ENCODE measurements at regions not wholly inside any gene's neighbourhood (a gene's known extent, or its start where the extent isn't known, plus 50 kb on each side); places are given as distances from the start of the nearest gene placed in this dataset.

DNA sequence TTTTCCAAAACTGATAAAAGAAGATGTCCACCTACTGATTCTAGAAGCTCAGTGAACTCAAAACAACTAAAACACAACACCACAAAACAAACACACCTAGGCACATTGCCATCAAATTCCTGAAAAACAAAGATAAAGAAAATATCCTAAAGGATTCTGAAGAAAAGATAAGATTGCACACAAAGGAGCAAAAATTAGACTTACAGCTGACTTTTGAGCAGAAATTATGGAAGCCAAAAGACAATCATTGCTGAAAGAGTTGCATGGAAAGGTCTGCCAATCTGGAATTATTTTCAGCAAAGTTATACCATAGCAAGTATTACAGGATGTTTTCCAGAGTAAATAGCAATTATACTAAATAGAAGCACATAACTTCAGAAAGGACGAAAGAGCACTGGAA, 128.2 kb upstream of the IRX2 start:
- TF ChIP-seq, protein P1, sequence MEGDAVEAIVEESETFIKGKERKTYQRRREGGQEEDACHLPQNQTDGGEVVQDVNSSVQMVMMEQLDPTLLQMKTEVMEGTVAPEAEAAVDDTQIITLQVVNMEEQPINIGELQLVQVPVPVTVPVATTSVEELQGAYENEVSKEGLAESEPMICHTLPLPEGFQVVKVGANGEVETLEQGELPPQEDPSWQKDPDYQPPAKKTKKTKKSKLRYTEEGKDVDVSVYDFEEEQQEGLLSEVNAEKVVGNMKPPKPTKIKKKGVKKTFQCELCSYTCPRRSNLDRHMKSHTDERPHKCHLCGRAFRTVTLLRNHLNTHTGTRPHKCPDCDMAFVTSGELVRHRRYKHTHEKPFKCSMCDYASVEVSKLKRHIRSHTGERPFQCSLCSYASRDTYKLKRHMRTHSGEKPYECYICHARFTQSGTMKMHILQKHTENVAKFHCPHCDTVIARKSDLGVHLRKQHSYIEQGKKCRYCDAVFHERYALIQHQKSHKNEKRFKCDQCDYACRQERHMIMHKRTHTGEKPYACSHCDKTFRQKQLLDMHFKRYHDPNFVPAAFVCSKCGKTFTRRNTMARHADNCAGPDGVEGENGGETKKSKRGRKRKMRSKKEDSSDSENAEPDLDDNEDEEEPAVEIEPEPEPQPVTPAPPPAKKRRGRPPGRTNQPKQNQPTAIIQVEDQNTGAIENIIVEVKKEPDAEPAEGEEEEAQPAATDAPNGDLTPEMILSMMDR (IDR thresholded peaks at IDR 0.05; ENCODE audit: insufficient read depth, low read length, severe bottlenecking), result no peak
- Histone ChIP-seq H3K4me3 (ENCODE audit: low read depth, low read length) (no peak overlapping the region), H3K36me3 (ENCODE audit: control insufficient read depth, insufficient read depth, low read length) (no peaks in the 10 kb centered on the region), H3K27me3 (ENCODE audit: control insufficient read depth, insufficient read depth, low read length) (no peaks in the 10 kb centered on the region)
- DNase-seq (ENCODE audit: low read depth), result no peak
- FAIRE-seq, result no peak

DNA sequence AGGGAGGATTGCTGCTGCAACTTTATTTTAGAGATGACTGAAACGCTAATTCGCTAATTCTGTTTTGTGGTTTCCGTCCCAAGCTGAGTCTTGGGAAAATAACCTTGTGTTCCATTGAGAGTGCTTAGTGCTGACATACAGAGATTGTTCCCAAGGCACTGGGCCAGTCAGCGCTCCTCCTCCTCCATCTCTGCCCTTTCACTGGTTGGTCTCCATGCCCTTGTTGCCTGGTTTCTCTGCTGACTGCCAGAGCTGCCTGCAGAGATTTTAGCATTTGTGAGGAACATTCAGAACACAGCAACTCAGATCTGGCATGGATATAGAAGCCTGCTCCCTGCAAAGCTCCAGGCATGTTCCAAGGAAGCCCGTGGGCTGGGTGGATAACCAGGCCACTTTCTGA, 126.0 kb upstream of the IRX2 start:
- no peaks in the 10 kb centered on the region for H3K27me3 ChIP-seq (ENCODE audit: control insufficient read depth, insufficient read depth, low read length)
- no peak for DNase-seq (ENCODE audit: low read depth)
- no peak for FAIRE-seq
- no peak overlapping the region for H3K4me3 ChIP-seq (ENCODE audit: low read depth, low read length)
- H3K36me3 ChIP-seq (ENCODE audit: control insufficient read depth, insufficient read depth, low read length), result no peaks in the 10 kb centered on the region
- TF ChIP-seq, protein P1 (IDR thresholded peaks at IDR 0.05; ENCODE audit: insufficient read depth, low read length, severe bottlenecking), result no peak

DNA sequence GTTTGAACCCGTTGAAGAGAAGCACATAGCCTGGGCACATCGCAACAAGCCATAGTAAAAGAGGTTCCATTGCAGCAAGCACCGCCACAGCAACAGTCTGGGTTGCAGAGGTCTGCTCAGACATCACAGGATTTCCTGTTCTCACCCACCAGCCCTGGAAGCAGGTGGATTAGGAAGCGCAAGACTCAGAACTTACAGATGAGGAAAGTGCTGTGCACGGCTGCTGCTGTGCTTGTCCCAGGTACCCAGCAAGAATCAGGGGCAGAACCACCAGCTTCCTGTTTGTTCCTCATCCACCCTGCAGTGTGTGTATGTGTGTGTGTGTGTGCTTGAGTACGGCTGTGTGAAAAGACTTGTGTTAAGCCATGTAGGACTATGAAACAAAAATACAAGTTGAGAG, 124.7 kb upstream of the IRX2 start:
- no peak for FAIRE-seq
- Histone ChIP-seq H3K4me3 (ENCODE audit: low read depth, low read length) (no peak overlapping the region), H3K27me3 (ENCODE audit: control insufficient read depth, insufficient read depth, low read length) (no peaks in the 10 kb centered on the region), H3K36me3 (ENCODE audit: control insufficient read depth, insufficient read depth, low read length) (no peaks in the 10 kb centered on the region)
- no peak for DNase-seq (ENCODE audit: low read depth)
- TF ChIP-seq, protein P1 (IDR thresholded peaks at IDR 0.05; ENCODE audit: insufficient read depth, low read length, severe bottlenecking), result no peak

DNA sequence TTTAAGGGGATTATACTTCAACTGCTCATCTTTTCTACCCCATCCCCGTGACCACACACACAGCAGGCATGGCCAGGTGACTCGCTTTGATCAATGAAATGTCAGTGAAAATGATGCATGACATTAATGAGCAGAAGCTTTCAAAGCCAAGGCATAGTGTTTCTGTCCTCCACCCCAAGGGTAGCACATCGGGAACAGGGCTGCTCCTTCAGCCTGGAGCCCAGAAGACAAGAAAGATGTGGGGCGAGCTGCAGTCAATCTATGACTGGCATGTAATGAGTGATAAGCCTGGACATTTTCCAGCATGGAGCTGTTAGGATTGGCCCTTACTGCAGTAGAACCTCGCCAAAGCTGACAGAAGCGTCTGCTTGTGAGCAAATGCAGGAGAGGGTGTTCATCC, 122.6 kb upstream of the IRX2 start:
- DNase-seq (ENCODE audit: low read depth), result no peak
- H3K27me3 ChIP-seq (ENCODE audit: control insufficient read depth, insufficient read depth, low read length), result no peaks in the 10 kb centered on the region

DNA sequence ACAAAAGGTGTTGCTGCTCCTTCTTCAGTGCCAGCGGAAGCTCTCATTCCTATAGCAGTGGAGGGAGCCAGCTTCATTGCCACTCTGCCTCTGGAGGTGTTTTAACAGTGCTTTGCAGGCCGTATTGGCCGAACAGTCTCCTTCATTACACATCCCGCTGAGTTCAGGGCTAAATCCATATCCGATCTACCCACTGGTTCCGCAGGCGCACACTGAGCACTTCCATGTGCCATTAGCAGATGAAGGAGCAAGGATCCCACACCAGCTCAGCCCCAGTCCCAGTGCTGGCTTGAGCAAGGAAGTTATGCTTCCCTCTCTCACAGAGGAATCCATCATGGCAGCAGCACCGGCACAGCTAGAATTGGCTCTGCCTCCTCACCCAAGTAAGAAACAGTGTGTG, 121.2 kb upstream of the IRX2 start:
- no peak for FAIRE-seq
- H3K4me3 ChIP-seq (ENCODE audit: low read depth, low read length), result no peak overlapping the region
- no peaks in the 10 kb centered on the region for H3K27me3 ChIP-seq (ENCODE audit: control insufficient read depth, insufficient read depth, low read length)
- H3K36me3 ChIP-seq (ENCODE audit: control insufficient read depth, insufficient read depth, low read length), result no peaks in the 10 kb centered on the region
- TF ChIP-seq, protein P1 (IDR thresholded peaks at IDR 0.05; ENCODE audit: insufficient read depth, low read length, severe bottlenecking), result no peak
- no peak for DNase-seq (ENCODE audit: low read depth)

More for the DNA sequence above, 122.6 kb upstream of the IRX2 start:
- no peaks in the 10 kb centered on the region for H3K36me3 ChIP-seq (ENCODE audit: control insufficient read depth, insufficient read depth, low read length)
- no peak overlapping the region for H3K4me3 ChIP-seq (ENCODE audit: low read depth, low read length)
- TF ChIP-seq, protein P1 (IDR thresholded peaks at IDR 0.05; ENCODE audit: insufficient read depth, low read length, severe bottlenecking), result no peak
- no peak for FAIRE-seq

DNA sequence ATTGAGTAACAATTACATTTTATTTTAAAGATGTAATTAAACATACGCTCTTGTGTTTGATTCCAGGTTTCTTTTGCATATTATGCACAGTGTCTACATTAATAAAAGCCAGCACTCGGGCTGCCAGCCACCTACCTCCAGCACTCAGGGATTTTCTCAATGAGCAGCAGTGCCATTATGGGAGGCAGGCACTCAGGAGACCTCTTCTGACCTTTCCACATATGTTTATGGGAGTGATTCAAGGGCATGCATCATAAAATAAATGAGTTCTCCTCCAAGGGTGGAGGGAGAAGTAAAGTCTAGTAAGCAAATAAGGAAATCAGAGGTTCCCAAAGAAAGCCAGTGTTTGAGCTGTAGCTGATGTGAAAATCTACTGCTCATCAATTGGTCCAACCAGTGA, 119.8 kb upstream of the IRX2 start:
- H3K27me3 ChIP-seq (ENCODE audit: control insufficient read depth, insufficient read depth, low read length), result no peaks in the 10 kb centered on the region
- no peaks in the 10 kb centered on the region for H3K36me3 ChIP-seq (ENCODE audit: control insufficient read depth, insufficient read depth, low read length)
- FAIRE-seq, result no peak
- TF ChIP-seq, protein P1 (IDR thresholded peaks at IDR 0.05; ENCODE audit: insufficient read depth, low read length, severe bottlenecking), result no peak
- no peak overlapping the region for H3K4me3 ChIP-seq (ENCODE audit: low read depth, low read length)
- DNase-seq (ENCODE audit: low read depth), result no peak
